ENCODE measurements at regions not wholly inside any gene's neighbourhood (a gene's known extent, or its start where the extent isn't known, plus 50 kb on each side); places are given as distances from the start of the nearest gene placed in this dataset.

DNA sequence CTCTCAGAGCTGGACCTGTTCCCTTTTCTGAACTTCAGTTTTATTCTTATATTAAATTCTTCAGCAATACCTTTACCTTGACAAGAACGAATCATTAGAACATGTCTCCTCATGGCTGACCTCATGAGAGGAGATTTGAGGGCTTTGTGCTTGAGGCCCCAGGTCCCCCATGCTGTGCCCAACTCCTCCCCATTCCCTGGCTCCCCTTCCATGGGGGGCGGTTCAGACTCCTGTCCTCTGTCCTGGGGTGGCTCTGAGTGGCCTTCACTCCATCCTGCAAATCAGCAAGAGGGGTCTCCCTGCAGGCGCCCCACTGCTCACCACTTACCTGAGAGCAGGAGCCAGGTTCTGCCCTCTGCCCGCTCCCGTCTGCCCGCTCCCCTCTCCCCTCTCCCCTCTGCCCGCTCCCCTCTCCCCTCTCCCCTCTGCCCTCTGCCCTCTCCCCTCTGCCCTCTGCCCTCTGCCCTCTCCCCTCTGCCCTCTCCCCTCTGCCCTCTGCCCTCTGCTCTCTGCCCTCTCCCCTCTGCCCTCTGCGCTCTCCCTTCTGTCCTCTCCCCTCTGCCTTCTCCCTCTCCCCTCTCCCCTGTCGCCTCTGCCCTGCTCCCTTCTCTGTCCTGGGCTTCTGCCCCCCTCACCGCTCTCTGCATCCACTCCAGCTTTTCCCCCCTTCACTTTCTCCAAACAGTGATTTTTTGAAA lies 98.7 kb upstream of the ALKAL2 start:
- no peaks in the 10 kb centered on the region for H3K27me3 ChIP-seq (ENCODE audit: insufficient read depth, low read length)
- H3K4me1 ChIP-seq (ENCODE audit: insufficient read depth, low read length), result no peaks in the 10 kb centered on the region
- H3K4me3 ChIP-seq (ENCODE audit: low read length), result no peak overlapping the region
- peaks cover 14% of the 10 kb centered on the region for H3K9me3 ChIP-seq (ENCODE audit: low read depth, low read length)

DNA sequence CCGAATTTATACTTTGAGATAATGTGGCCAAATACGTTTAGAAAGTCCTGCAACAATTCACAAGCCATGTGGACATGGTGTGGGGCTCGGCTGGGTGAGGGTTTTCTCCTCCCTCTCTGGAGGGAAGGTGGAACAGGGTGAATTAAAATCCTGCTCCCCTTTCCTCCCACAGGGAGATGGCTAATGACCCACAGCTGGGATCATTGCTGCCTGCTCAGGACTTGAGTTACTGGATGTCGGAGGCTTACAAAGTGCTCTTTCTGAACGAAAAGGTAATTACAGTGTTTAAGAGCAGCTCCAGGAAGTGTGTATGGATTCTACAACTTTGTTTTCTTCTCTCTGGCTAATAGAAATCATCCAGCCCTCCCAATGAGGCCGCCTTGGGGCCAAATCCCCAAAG lies 97.9 kb upstream of the ALKAL2 start:
- Histone ChIP-seq H3K9me3 (ENCODE audit: low read depth, low read length) (peaks cover 14% of the 10 kb centered on the region), H3K4me3 (ENCODE audit: low read length) (no peak overlapping the region), H3K4me1 (ENCODE audit: insufficient read depth, low read length) (no peaks in the 10 kb centered on the region), H3K27me3 (ENCODE audit: insufficient read depth, low read length) (no peaks in the 10 kb centered on the region)

GRCh38 chr2:385061-385460 lies 97.2 kb upstream of the ALKAL2 start:
- Histone ChIP-seq H3K4me3 (ENCODE audit: low read length) (no peak overlapping the region), H3K27me3 (ENCODE audit: insufficient read depth, low read length) (no peaks in the 10 kb centered on the region), H3K4me1 (ENCODE audit: insufficient read depth, low read length) (no peaks in the 10 kb centered on the region), H3K9me3 (ENCODE audit: low read depth, low read length) (peaks cover 11% of the 10 kb centered on the region)

GRCh38 chr2:383888-384287 lies 96.0 kb upstream of the ALKAL2 start:
- Histone ChIP-seq H3K9me3 (ENCODE audit: low read depth, low read length) (no peaks in the 10 kb centered on the region), H3K4me1 (ENCODE audit: insufficient read depth, low read length) (no peaks in the 10 kb centered on the region), H3K27me3 (ENCODE audit: insufficient read depth, low read length) (no peaks in the 10 kb centered on the region), H3K4me3 (ENCODE audit: low read length) (no peak overlapping the region)

DNA sequence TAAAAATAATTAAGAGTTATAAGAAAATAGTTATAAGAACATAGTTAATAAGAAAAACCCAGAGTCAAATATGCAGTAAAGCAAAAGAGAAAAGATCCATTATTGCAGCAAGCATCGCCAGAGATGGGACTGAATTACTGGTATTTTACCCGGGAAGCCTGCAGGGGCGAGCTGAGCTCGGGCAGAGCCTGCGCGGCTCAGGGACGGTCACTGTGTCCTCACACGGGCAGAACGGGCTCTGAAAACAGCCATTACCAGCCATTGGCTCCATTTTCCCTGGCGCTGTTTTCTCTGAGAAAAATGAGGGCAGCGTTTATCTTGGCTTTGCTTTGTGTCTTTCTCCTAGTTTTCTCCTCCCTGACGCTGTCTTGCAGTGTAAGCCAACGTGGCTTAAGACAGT lies 95.3 kb upstream of the ALKAL2 start:
- Histone ChIP-seq H3K27me3 (ENCODE audit: insufficient read depth, low read length) (no peaks in the 10 kb centered on the region), H3K9me3 (ENCODE audit: low read depth, low read length) (peaks cover 5% of the 10 kb centered on the region), H3K4me3 (ENCODE audit: low read length) (no peak overlapping the region), H3K4me1 (ENCODE audit: insufficient read depth, low read length) (no peaks in the 10 kb centered on the region)

DNA sequence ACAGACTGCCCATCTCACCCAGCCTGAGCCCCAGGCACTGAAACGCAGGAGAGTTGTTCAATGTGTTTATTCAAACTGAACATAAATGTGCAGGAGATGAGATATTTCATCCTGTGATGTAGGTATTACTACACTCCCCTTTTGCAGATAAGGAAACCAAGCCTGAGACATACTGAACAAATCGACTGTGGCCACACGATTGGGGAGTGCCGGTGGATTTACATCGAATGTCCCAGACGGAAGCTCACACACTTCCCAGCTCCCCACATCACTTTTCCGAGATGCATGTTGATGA lies 94.8 kb upstream of the ALKAL2 start:
- Histone ChIP-seq H3K9me3 (ENCODE audit: low read depth, low read length) (peaks cover 10% of the 10 kb centered on the region), H3K4me3 (ENCODE audit: low read length) (no peak overlapping the region), H3K27me3 (ENCODE audit: insufficient read depth, low read length) (no peaks in the 10 kb centered on the region), H3K4me1 (ENCODE audit: insufficient read depth, low read length) (no peaks in the 10 kb centered on the region)

- no peaks in the 10 kb centered on the region for H3K4me1 ChIP-seq (ENCODE audit: insufficient read depth, low read length)
- peaks cover 15% of the 10 kb centered on the region for H3K9me3 ChIP-seq (ENCODE audit: low read depth, low read length)
- no peaks in the 10 kb centered on the region for H3K27me3 ChIP-seq (ENCODE audit: insufficient read depth, low read length)
- no peak overlapping the region for H3K4me3 ChIP-seq (ENCODE audit: low read length)
These were observed 94.2 kb upstream of the ALKAL2 start for GRCh38 chr2:381941-382727.

GRCh38 chr2:381181-381580 lies 93.3 kb upstream of the ALKAL2 start:
- H3K9me3 ChIP-seq (ENCODE audit: low read depth, low read length), result peaks cover 15% of the 10 kb centered on the region
- H3K27me3 ChIP-seq (ENCODE audit: insufficient read depth, low read length), result no peaks in the 10 kb centered on the region
- H3K4me3 ChIP-seq (ENCODE audit: low read length), result no peak overlapping the region
- H3K4me1 ChIP-seq (ENCODE audit: insufficient read depth, low read length), result no peaks in the 10 kb centered on the region

DNA sequence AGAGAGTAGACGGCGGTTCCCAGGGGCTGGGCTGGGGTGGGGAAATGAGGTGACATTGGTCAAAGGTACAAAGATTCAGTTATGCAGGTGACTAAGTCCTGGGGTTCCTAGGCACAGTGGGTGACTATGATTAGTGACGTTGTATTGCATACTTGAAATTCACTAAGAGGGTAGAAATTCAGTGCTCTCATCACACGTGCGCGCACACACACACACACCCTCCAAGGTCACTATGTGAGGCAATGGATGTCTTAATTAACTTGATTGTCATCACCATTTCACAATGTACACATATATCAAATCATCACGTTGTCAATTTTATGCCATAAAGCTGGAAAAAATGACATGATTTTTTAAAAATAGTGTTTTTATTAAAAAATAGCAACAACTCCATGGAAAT lies 92.9 kb upstream of the ALKAL2 start:
- Histone ChIP-seq H3K9me3 (ENCODE audit: low read depth, low read length) (peaks cover 15% of the 10 kb centered on the region), H3K27me3 (ENCODE audit: insufficient read depth, low read length) (no peaks in the 10 kb centered on the region), H3K4me1 (ENCODE audit: insufficient read depth, low read length) (no peaks in the 10 kb centered on the region), H3K4me3 (ENCODE audit: low read length) (no peak overlapping the region)

GRCh38 chr2:380221-380620 lies 92.3 kb upstream of the ALKAL2 start:
- H3K9me3 ChIP-seq (ENCODE audit: low read depth, low read length), result peaks cover 15% of the 10 kb centered on the region
- no peaks in the 10 kb centered on the region for H3K4me1 ChIP-seq (ENCODE audit: insufficient read depth, low read length)
- no peaks in the 10 kb centered on the region for H3K27me3 ChIP-seq (ENCODE audit: insufficient read depth, low read length)
- no peak overlapping the region for H3K4me3 ChIP-seq (ENCODE audit: low read length)

- Histone ChIP-seq H3K9me3 (ENCODE audit: low read depth, low read length) (peaks cover 15% of the 10 kb centered on the region), H3K4me3 (ENCODE audit: low read length) (no peak overlapping the region), H3K4me1 (ENCODE audit: insufficient read depth, low read length) (no peaks in the 10 kb centered on the region), H3K27me3 (ENCODE audit: insufficient read depth, low read length) (no peaks in the 10 kb centered on the region)
These were observed 91.9 kb upstream of the ALKAL2 start for GRCh38 chr2:379778-380177.

GRCh38 chr2:378364-378763 lies 90.5 kb upstream of the ALKAL2 start:
- no peaks in the 10 kb centered on the region for H3K27me3 ChIP-seq (ENCODE audit: insufficient read depth, low read length)
- H3K4me1 ChIP-seq (ENCODE audit: insufficient read depth, low read length), result no peaks in the 10 kb centered on the region
- peaks cover 15% of the 10 kb centered on the region for H3K9me3 ChIP-seq (ENCODE audit: low read depth, low read length)
- no peak overlapping the region for H3K4me3 ChIP-seq (ENCODE audit: low read length)

GRCh38 chr2:377414-377813 lies 89.5 kb upstream of the ALKAL2 start:
- Histone ChIP-seq H3K4me3 (ENCODE audit: low read length) (no peak overlapping the region), H3K9me3 (ENCODE audit: low read depth, low read length) (peaks cover 15% of the 10 kb centered on the region), H3K4me1 (ENCODE audit: insufficient read depth, low read length) (no peaks in the 10 kb centered on the region), H3K27me3 (ENCODE audit: insufficient read depth, low read length) (no peaks in the 10 kb centered on the region)

GRCh38 chr2:375956-376307 lies 88.0 kb upstream of the ALKAL2 start:
- H3K9me3 ChIP-seq (ENCODE audit: low read depth, low read length), result peaks cover 15% of the 10 kb centered on the region
- H3K4me1 ChIP-seq (ENCODE audit: insufficient read depth, low read length), result no peaks in the 10 kb centered on the region

DNA sequence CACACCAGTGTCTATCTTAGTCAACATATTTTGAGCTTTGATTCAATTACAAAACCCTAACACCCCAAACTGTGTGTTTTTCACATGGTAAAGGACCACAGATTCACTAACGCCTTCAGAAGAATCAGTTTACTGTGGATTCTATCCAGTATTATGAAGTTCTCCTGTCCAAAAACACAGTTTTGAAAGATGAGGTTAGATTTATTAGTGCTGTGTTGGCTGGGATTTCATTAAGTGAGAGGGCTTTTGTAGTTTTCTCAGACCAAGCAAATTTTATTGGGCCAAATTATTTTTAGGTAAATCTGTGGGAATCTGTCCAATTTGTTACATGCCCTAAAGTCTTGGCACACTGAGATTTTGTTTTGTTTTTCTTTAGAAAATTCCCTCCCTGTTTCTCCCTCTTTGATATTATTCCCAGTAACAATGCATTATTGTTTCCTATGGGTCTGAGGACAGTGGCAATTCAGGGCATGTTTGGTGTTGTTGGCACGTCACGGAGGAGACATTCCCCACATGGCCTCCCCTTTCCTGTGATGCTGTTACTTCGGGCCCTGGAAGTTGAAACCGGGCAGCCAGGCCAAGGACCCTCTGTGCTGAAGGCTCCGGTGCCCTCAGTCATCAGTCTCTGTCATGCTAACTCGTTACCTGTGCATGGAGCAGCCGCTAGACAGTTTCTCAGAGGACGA lies 87.5 kb upstream of the ALKAL2 start:
- Histone ChIP-seq H3K4me1 (ENCODE audit: insufficient read depth, low read length) (no peaks in the 10 kb centered on the region), H3K27me3 (ENCODE audit: insufficient read depth, low read length) (no peaks in the 10 kb centered on the region), H3K9me3 (ENCODE audit: low read depth, low read length) (peaks cover 15% of the 10 kb centered on the region), H3K4me3 (ENCODE audit: low read length) (no peak overlapping the region)

More at GRCh38 chr2:375956-376307, 88.0 kb upstream of the ALKAL2 start:
- Histone ChIP-seq H3K4me3 (ENCODE audit: low read length) (no peak overlapping the region), H3K27me3 (ENCODE audit: insufficient read depth, low read length) (no peaks in the 10 kb centered on the region)

All from mononuclear cell (primary cell).